ENCODE measurements at regions not wholly inside any gene's neighbourhood (a gene's known extent, or its start where the extent isn't known, plus 50 kb on each side); places are given as distances from the start of the nearest gene placed in this dataset.
"Not testable (repeated sequence)": the region's sequence is repeated elsewhere in the genome, so short reads cannot be mapped to it uniquely, and the experiment has no call there.

DNA sequence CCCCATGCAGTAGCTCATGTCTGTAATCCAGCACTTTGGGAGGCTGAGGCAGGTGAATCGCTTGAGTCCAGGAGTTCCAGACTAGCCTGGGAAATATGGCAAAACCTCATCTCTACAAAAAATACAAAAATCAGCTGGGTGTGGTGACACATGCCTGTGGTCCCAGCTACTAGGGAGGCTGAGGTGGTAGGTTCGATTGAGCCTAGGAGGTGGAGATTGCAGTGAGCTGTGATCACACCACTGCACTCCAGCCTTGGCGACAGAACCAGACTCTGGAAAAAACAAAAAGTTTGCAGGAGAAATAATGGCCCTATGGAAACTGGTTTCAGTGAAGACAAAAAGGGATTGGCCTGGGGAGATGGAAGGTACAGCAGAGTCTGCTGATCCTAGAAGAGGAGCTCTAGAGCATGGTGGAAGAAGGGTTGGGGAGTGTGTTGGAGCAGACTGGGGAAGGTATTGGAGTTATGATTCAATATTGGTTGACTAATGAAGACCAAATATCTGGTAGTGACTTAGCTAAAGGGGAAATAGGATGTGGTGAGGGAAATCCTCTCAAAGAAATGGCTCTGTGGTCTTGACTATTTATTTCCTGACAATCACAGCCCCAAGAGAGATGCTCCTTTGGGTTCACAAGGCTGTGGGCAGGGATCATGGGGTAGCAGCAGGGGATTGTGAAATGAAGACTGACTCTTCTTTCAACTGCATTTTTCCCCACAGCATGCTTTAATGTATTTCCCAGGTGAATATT is 281.9 kb downstream of the UTRN start:
- Histone ChIP-seq H3K9me3 (ENCODE audit: low read depth, low read length) (no peaks in the 10 kb centered on the region), H3K79me2 (ENCODE audit: insufficient read depth, low read length) (no peaks in the 10 kb centered on the region), H4K20me1 (ENCODE audit: insufficient read depth, low read length) (no peaks in the 10 kb centered on the region), H3K27me3 (ENCODE audit: insufficient read depth, low read length) (no peaks in the 10 kb centered on the region), H3K4me1 (ENCODE audit: insufficient read depth, low read length) (peaks cover 4% of the 10 kb centered on the region), H3K4me3 (ENCODE audit: insufficient read depth, low read length) (no peak overlapping the region), H3K27ac (ENCODE audit: low read depth, low read length) (no peak overlapping the region), H2AFZ (ENCODE audit: low read length) (no peak overlapping the region), H3K4me2 (ENCODE audit: insufficient read depth, low read length) (no peak overlapping the region), H3K36me3 (ENCODE audit: insufficient read depth, low read length) (peaks cover 9% of the 10 kb centered on the region)
- DNase-seq (ENCODE audit: insufficient read length, low spot score, missing footprints): no peak
- TF ChIP-seq, protein P1, sequence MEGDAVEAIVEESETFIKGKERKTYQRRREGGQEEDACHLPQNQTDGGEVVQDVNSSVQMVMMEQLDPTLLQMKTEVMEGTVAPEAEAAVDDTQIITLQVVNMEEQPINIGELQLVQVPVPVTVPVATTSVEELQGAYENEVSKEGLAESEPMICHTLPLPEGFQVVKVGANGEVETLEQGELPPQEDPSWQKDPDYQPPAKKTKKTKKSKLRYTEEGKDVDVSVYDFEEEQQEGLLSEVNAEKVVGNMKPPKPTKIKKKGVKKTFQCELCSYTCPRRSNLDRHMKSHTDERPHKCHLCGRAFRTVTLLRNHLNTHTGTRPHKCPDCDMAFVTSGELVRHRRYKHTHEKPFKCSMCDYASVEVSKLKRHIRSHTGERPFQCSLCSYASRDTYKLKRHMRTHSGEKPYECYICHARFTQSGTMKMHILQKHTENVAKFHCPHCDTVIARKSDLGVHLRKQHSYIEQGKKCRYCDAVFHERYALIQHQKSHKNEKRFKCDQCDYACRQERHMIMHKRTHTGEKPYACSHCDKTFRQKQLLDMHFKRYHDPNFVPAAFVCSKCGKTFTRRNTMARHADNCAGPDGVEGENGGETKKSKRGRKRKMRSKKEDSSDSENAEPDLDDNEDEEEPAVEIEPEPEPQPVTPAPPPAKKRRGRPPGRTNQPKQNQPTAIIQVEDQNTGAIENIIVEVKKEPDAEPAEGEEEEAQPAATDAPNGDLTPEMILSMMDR (IDR thresholded peaks at IDR 0.05; ENCODE audit: extremely low read depth, low read depth, low read length): no peak

DNA sequence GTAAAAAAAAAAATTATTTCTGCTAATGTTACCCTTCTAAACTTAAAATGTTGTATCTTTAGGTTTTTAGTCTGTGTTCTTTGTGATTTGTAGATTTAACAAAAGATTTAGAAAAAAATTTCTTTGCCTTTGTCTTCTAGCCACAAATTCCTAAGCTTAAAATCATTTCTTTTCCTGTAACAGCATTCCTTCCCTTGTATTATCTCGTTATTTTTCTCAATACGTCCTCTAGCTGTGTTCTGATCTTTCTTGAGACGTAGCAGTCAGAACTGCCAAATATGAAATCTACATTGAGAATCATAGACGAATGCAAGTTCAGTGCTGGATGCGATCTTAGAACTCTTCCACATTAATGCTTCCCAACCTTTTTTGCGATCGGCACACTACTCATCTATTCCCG is 283.1 kb downstream of the UTRN start:
- no peak overlapping the region for H3K4me3 ChIP-seq (ENCODE audit: insufficient read depth, low read length)
- peaks cover 4% of the 10 kb centered on the region for H3K4me1 ChIP-seq (ENCODE audit: insufficient read depth, low read length)
- peak overlapping the region; percentile 19 for H3K27ac ChIP-seq (ENCODE audit: low read depth, low read length)
- DNase-seq (ENCODE audit: insufficient read length, low spot score, missing footprints): no peak
- H3K27me3 ChIP-seq (ENCODE audit: insufficient read depth, low read length): no peaks in the 10 kb centered on the region
- no peaks in the 10 kb centered on the region for H3K79me2 ChIP-seq (ENCODE audit: insufficient read depth, low read length)
- TF ChIP-seq, protein P1 (IDR thresholded peaks at IDR 0.05; ENCODE audit: extremely low read depth, low read depth, low read length): no peak
- no peaks in the 10 kb centered on the region for H4K20me1 ChIP-seq (ENCODE audit: insufficient read depth, low read length)
- H3K36me3 ChIP-seq (ENCODE audit: insufficient read depth, low read length): peaks cover 4% of the 10 kb centered on the region
- no peaks in the 10 kb centered on the region for H3K9me3 ChIP-seq (ENCODE audit: low read depth, low read length)
- H2AFZ ChIP-seq (ENCODE audit: low read length): no peak overlapping the region
- no peak overlapping the region for H3K4me2 ChIP-seq (ENCODE audit: insufficient read depth, low read length)

DNA sequence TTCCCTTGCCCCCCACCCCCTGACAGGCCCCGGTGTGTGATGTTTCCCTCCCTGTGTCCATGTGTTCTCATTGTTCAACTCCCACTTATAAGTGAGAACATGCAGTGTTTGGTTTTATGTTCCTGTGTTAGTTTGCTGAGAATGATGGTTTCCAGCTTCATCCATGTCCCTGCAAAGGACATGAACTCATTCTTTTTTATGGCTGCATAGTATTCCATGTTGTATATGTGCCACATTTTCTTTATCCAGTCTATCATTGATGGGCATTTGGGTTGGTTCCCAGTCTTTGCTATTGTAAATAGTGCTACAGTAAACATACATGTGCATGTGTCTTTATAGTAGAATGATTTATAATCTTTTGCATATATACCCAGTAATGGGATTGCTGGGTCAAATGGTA is 287.4 kb downstream of the UTRN start:
- not testable (repeated sequence) for DNase-seq (ENCODE audit: insufficient read length, low spot score, missing footprints); H3K4me2 ChIP-seq (ENCODE audit: insufficient read depth, low read length); H4K20me1 ChIP-seq (ENCODE audit: insufficient read depth, low read length); H3K27me3 ChIP-seq (ENCODE audit: insufficient read depth, low read length); H3K27ac ChIP-seq (ENCODE audit: low read depth, low read length); H3K36me3 ChIP-seq (ENCODE audit: insufficient read depth, low read length); H3K79me2 ChIP-seq (ENCODE audit: insufficient read depth, low read length); H3K4me1 ChIP-seq (ENCODE audit: insufficient read depth, low read length); H2AFZ ChIP-seq (ENCODE audit: low read length); H3K9me3 ChIP-seq (ENCODE audit: low read depth, low read length); H3K4me3 ChIP-seq (ENCODE audit: insufficient read depth, low read length)

DNA sequence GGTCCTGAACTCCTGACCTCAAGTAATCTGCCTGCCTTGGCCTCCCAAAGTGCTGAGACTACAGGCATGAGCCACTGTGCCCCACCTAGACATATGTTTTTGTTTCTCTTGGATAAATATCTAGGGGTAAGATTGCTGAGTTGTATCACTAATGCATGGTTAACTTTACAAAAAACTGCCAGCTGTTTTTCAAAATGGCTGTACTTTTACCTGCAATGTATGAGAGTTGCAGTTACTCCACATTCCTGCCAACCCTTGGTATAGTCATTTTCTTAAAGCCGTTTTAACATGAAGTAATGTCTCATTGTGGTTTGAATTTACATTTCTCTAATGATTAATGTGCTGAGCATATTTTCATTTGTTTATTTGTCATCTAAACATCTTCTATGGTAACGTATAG is 289.7 kb downstream of the UTRN start:
- TF ChIP-seq, protein P1 (IDR thresholded peaks at IDR 0.05; ENCODE audit: extremely low read depth, low read depth, low read length): no peak
- H3K36me3 ChIP-seq (ENCODE audit: insufficient read depth, low read length): peaks cover 11% of the 10 kb centered on the region
- no peak overlapping the region for H3K4me3 ChIP-seq (ENCODE audit: insufficient read depth, low read length)
- no peak overlapping the region for H2AFZ ChIP-seq (ENCODE audit: low read length)
- H3K4me1 ChIP-seq (ENCODE audit: insufficient read depth, low read length): peaks cover 3% of the 10 kb centered on the region
- no peak overlapping the region for H3K27ac ChIP-seq (ENCODE audit: low read depth, low read length)
- no peaks in the 10 kb centered on the region for H4K20me1 ChIP-seq (ENCODE audit: insufficient read depth, low read length)
- H3K79me2 ChIP-seq (ENCODE audit: insufficient read depth, low read length): no peaks in the 10 kb centered on the region
- no peak overlapping the region for H3K4me2 ChIP-seq (ENCODE audit: insufficient read depth, low read length)
- H3K9me3 ChIP-seq (ENCODE audit: low read depth, low read length): no peaks in the 10 kb centered on the region
- DNase-seq (ENCODE audit: insufficient read length, low spot score, missing footprints): no peak
- H3K27me3 ChIP-seq (ENCODE audit: insufficient read depth, low read length): no peaks in the 10 kb centered on the region

Measured in osteoblast (primary cell).